GM12878 (cell line): ENCODE measurements at regions not wholly inside any gene's neighbourhood (a gene's known extent, or its start where the extent isn't known, plus 50 kb on each side); places are given as distances from the start of the nearest gene placed in this dataset.

Experiments
- ATAC-seq: fragments of 200-7000 bp; cut with Tn5 transposase; 3 replicates; pipeline ENCODE4 v1.9.1; 2020; ENCODE audit warnings: mild to moderate bottlenecking, moderate library complexity
- BruUV-seq: library from RNA; stranded (reverse); fragments of 400-500 nt; replicated peaks from 2 replicates; lab custom pipeline; 2021; lab: Mats Ljungman, UMichigan
- CTCF ChIA-PET: fragments of 300-600 bp; sonication (Branson Sonifier 250); formaldehyde crosslinking; extraction: SDS; loops from one replicate; lab custom pipeline; 2021; ENCODE audit warnings: inconsistent platforms; lab: Yijun Ruan, JAX
- POLR2A ChIA-PET: fragments of 350-600 bp; formaldehyde crosslinking; extraction: SDS; loops from one replicate; lab custom pipeline; 2021; ENCODE audit warnings: inconsistent platforms; lab: Charles Lee
- RAD21 ChIA-PET: fragments of 300-600 bp; sonication (Branson Sonifier 250); formaldehyde crosslinking; loops from one replicate; lab custom pipeline; 2023; ENCODE audit warnings: antibody characterized with exemption; ENCODE audit not compliant: unreplicated experiment; lab: Charles Lee
- SMC1A ChIA-PET: fragments of 300-600 bp; sonication (Branson Sonifier 250); formaldehyde crosslinking; loops from one replicate; lab custom pipeline; 2023; ENCODE audit not compliant: unreplicated experiment, uncharacterized antibody; lab: Charles Lee
- DNase-seq: peaks from one replicate; pipeline ENCODE4 v3.0.0-alpha.2; 2011; ENCODE audit warnings: low read depth, low spot score
- FAIRE-seq: peaks from 3 replicates; lab custom pipeline; 2011; peaks lifted over from hg19 to GRCh38; lab: Jason Lieb, UNC
- H2AFZ ChIP-seq: 2 replicates; pipeline ENCODE4 v1.6.0; 2011; ENCODE audit warnings: low read depth, low read length, control low read depth; ENCODE audit not compliant: control insufficient read depth
- H3K27ac ChIP-seq: 2 replicates; pipeline ENCODE4 v1.5.1; 2011; ENCODE audit warnings: control low read depth; ENCODE audit not compliant: control insufficient read depth, insufficient read depth
- H3K27me3 ChIP-seq, 2 experiments: replicated peaks in 1 of 2; 2 replicates each; pipeline versions ENCODE4 v1.6.0 to v1.6.1; 2011; ENCODE audit warnings: low read length in 1 of 2; ENCODE audit not compliant: control insufficient read depth in 2 of 2, insufficient read depth in 2 of 2
- H3K36me3 ChIP-seq, 2 experiments: 2 replicates each; pipeline ENCODE4 v1.5.1; 2011; ENCODE audit warnings: low read length in 1 of 2; ENCODE audit not compliant: control insufficient read depth in 2 of 2, insufficient read depth in 2 of 2
- H3K4me1 ChIP-seq: 2 replicates; pipeline ENCODE4 v1.6.1; 2011; ENCODE audit warnings: mild to moderate bottlenecking, low read length, moderate library complexity, mixed read lengths; ENCODE audit not compliant: control insufficient read depth, insufficient read depth
- H3K4me2 ChIP-seq: 2 replicates; pipeline ENCODE4 v1.6.0; 2011; ENCODE audit warnings: control low read depth; ENCODE audit not compliant: control insufficient read depth, insufficient read depth
- H3K4me3 ChIP-seq: fragments of 200-600 bp; sonication (generic); 2 replicates; pipeline ENCODE4 v1.5.1; 2016
- H3K79me2 ChIP-seq: 2 replicates; pipeline ENCODE4 v1.6.0; 2011; ENCODE audit warnings: low read length; ENCODE audit not compliant: control insufficient read depth, insufficient read depth
- H3K9ac ChIP-seq: 2 replicates; pipeline ENCODE4 v1.8.0; 2011; ENCODE audit warnings: low read length, control low read depth, mixed read lengths; ENCODE audit not compliant: control insufficient read depth, insufficient read depth
- H3K9me3 ChIP-seq: replicated peaks from 3 replicates; pipeline ENCODE4 v1.5.1; 2011; ENCODE audit warnings: mild to moderate bottlenecking, low read length; ENCODE audit not compliant: control insufficient read depth, insufficient read depth
- H4K20me1 ChIP-seq: 2 replicates; pipeline ENCODE4 v1.6.0; 2011; ENCODE audit not compliant: control insufficient read depth, insufficient read depth
- EP300 ChIP-seq, 2 experiments: fragments of 150-350 bp in 1 of 2; IDR thresholded peaks; 2 replicates each; pipeline ENCODE4 v1.6.1; 2011 to 2012; ENCODE audit warnings: low read depth in 2 of 2, low read length in 2 of 2, borderline replicate concordance in 1 of 2, improper control_type of control experiment in 1 of 2, inconsistent platforms in 1 of 2; ENCODE audit not compliant: control insufficient read depth in 1 of 2
- EZH2 ChIP-seq: IDR thresholded peaks from 2 replicates; pipeline ENCODE4 v1.6.1; 2012; ENCODE audit warnings: low read depth, mild to moderate bottlenecking, control low read depth, inconsistent platforms, low read length, borderline replicate concordance; ENCODE audit not compliant: control insufficient read depth
- GABPA ChIP-seq: IDR thresholded peaks from 2 replicates; pipeline ENCODE4 v1.6.1; 2014; ENCODE audit warnings: antibody characterized with exemption, low read depth, mild to moderate bottlenecking, inconsistent platforms
- NFIC ChIP-seq: IDR thresholded peaks from 2 replicates; pipeline ENCODE4 v1.6.1; 2012; ENCODE audit warnings: low read depth, mild to moderate bottlenecking, inconsistent platforms, low read length, moderate library complexity
- POU2F2 ChIP-seq: IDR thresholded peaks from 3 replicates; pipeline ENCODE4 v1.6.1; 2011; ENCODE audit warnings: low read depth, mild to moderate bottlenecking, low read length, borderline replicate concordance
- SMAD5 ChIP-seq: IDR thresholded peaks from 2 replicates; pipeline ENCODE4 v1.6.1; 2016; ENCODE audit warnings: antibody characterized with exemption, low read depth
- STAT3 ChIP-seq: IDR thresholded peaks from 2 replicates; pipeline ENCODE4 v1.6.1; 2011; ENCODE audit warnings: low read depth, low read length, improper control_type of control experiment
- TAF1 ChIP-seq: IDR thresholded peaks from 2 replicates; pipeline ENCODE4 v1.6.1; 2011; ENCODE audit warnings: mild to moderate bottlenecking, low read depth, low read length, borderline replicate concordance
- WGBS: methylation state at CpG from one replicate; pipeline ENCODE4 v1.1.6; 2016; ENCODE audit warnings: low lambda C conversion rate; ENCODE audit not compliant: insufficient replicate concordance, insufficient coverage; ENCODE audit errors: missing lambda C conversion rate; 5-methylcytosine and 5-hydroxymethylcytosine counted together
- in situ Hi-C: fragments of 300-500 bp; cut with MboI; formaldehyde crosslinking; loops from 9 replicates; pipeline ENCODE4 v1.14.3; 2018; ENCODE audit warnings: mixed read lengths
- intact Hi-C: fragments of 100-400 bp; cut with micrococcal nuclease; formaldehyde crosslinking; loops from one replicate; pipeline ENCODE4 v1.14.2; 2022; ENCODE audit not compliant: unreplicated experiment
- TF ChIP-seq, protein P1 (sequence below): IDR thresholded peaks from 2 replicates; pipeline ENCODE4 v1.6.1; 2011; ENCODE audit warnings: borderline replicate concordance, low read depth, mild to moderate bottlenecking, moderate library complexity, mixed read lengths, low read length; ENCODE audit not compliant: insufficient read depth; ENCODE audit errors: extremely low read length

DNA sequence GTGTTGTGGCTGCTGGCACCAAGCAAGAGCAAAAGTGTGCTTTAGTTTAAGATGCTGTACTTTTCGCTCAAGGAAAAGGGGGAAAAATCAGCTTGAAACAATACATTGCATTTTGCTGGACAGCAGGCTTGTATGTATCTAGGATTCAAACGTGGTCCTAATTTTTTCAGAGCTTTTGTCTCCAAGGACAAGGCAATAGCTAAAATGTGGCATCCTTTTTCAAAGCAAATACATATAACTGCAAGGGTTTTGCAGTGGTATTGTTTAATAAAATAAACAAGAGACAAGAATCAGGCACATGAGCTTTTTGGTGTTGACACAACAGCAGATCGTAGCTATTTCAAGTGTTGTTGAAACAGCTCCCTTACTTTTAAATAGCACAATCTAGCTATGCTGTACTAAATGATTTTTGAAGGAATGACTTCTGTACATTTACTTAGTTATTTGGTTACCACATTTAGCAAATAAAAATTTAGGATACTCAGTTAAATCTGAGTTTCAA lies 137.0 kb upstream of the HEY2 start:
- Histone ChIP-seq H3K4me2 (no peak overlapping the region), H3K79me2 (no peaks in the 10 kb centered on the region), H3K27me3 (0 out of 4 replicates have a peak, but pooled peaks cover 0 to 4% of the 10 kb centered on the region in 2 experiments), H3K4me1 (no peaks in the 10 kb centered on the region), H3K9ac (no peak overlapping the region), H2AFZ (no peak overlapping the region), H3K4me3 (no peak overlapping the region), H3K9me3 (no peaks in the 10 kb centered on the region), H4K20me1 (no peaks in the 10 kb centered on the region; the same call in 1 of the 2 replicates), H3K27ac (no peak overlapping the region), H3K36me3 (no peaks in the 10 kb centered on the region)
- ChIA-PET POLR2A (no interaction called here), CTCF (interaction anchor here (0.9 to 1.4 kb wide), 2 partner anchors 10 to 139 kb away, joined by 3 read pairs; no protein-coding TSS in a partner anchor), SMC1A (no interaction called here), RAD21 (no interaction called here)
- DNase-seq (no peak), FAIRE-seq (no peak), ATAC-seq (no peak)
- in situ Hi-C loops, result no loop called here
- intact Hi-C loops, result no loop called here
- BruUV-seq, result no TSS peak
- WGBS, result 3% methylated on average over 3 of the region's 3 CpGs
- TF ChIP-seq EZH2 (no peak), STAT3 (no peak), POU2F2 (no peak), GABPA (no peak), NFIC (no peak), EP300 (IDR thresholded peaks at IDR 0.05; ENCODE audit: borderline replicate concordance in 1 of 2, control insufficient read depth in 1 of 2, low read depth in 2 of 2, low read length in 2 of 2) (no peak), SMAD5 (no peak), TAF1 (no peak)
- TF ChIP-seq, protein P1, sequence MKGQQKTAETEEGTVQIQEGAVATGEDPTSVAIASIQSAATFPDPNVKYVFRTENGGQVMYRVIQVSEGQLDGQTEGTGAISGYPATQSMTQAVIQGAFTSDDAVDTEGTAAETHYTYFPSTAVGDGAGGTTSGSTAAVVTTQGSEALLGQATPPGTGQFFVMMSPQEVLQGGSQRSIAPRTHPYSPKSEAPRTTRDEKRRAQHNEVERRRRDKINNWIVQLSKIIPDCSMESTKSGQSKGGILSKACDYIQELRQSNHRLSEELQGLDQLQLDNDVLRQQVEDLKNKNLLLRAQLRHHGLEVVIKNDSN, result no peak
